Inflammatory macrophage treated with lipopolysaccharide for 1 hour (primary cell): ENCODE measurements at regions not wholly inside any gene's neighbourhood (a gene's known extent, or its start where the extent isn't known, plus 50 kb on each side); places are given as distances from the start of the nearest gene placed in this dataset.

Experiments
- DNase-seq, 2 donors: peaks; one replicate each; pipeline ENCODE4 v3.0.0-alpha.2; 2020 to 2022

- DNase-seq: no peak
These were observed 707.2 kb downstream of the RWDD3 start for GRCh38 chr1:95941121-95941798.

DNA sequence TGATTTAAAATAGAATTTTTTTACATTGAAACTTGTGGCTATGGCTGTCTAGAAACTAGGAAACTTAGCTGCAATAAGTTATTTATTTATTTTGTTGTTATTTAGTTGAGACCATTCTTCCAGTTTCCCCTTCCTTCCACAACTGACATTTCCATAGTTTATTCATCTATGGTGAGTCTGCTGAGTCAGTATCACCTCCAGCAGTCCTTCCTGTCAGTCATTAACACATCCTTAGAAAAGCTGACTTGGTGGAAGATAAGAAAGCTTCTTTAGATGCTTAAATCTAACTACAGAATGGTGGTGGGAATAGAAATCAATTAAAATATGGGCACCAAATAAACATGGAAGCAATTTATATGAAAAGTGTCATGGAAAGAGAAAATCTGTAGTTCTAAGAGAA lies 714.0 kb downstream of the RWDD3 start:
- no peak for DNase-seq

DNA sequence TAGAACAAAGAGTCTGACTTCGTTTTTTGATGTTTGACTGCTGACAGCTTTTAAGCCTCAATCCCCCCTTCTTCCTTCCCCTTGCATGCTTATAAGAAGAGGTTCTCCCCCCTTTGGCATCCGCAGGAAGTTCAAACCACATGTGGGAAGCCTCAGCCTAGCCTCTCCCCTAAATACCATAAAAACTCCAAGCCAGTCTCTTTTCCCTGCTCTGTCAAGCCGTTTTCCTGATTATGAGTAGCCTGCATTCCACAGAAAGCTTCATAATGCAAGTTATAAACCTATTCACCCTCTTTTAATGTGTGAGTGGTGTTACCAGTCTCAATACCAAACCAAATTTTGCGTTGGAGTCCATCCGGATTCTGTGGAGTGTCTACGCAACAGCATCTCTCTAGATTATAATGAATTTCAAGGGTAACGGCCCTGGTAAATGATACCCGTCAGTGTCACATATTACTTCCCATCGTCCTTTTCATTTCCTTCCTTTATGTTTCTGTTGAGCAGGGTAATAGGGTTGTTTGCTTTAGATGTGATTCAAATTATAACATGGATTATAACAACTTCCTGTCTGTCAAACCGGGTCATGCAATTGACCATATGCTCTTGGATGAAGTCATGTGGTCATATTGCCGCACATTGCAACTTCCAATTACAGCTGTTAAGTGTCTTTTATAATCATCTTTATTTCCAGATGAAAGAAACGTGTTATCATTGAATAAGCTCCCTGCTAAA lies 717.5 kb downstream of the RWDD3 start:
- DNase-seq: no peak

DNA sequence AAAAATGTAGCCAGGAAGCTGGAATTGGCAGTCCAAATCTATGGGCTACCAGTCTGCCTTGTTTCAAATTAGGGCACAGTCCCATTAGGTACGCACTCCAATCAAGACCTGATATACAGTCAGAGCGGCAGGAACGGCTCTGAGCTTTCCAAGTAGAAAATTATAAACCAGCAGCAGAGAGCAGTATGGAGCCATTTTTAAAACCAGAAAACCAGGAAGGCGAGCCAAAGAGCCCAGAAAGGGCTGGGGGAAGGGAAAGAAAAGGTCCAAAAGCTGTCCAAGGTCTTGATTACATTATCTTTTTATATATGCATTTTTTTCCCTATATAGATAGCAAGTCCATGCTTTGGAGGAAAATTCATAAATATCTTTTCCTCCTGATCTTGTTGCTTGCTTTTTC lies 719.0 kb downstream of the RWDD3 start:
- DNase-seq: no peak

GRCh38 chr1:95954585-95954984 lies 720.6 kb downstream of the RWDD3 start:
- no peak for DNase-seq

GRCh38 chr1:95956215-95956614 lies 722.2 kb downstream of the RWDD3 start:
- no peak for DNase-seq

GRCh38 chr1:95957748-95958147 lies 723.7 kb downstream of the RWDD3 start:
- no peak for DNase-seq

DNA sequence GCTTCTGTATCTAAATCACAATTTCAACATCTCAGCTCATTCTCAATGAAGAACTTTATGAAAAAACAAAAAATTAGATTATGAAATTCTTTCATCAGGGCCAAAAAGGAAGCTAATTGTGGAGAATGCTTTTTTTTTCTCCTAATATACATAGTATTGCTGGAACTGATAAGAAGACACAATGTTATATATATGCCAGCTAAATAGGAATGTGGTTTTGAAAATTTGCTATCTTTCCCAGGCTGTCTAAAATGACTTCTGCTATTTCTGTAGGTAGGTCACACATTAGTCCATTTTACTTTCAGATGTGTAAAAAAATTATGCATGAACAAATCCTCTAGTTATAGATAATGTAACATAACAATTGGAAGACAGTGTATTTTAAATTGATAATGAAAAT lies 732.9 kb downstream of the RWDD3 start:
- no peak for DNase-seq

DNA sequence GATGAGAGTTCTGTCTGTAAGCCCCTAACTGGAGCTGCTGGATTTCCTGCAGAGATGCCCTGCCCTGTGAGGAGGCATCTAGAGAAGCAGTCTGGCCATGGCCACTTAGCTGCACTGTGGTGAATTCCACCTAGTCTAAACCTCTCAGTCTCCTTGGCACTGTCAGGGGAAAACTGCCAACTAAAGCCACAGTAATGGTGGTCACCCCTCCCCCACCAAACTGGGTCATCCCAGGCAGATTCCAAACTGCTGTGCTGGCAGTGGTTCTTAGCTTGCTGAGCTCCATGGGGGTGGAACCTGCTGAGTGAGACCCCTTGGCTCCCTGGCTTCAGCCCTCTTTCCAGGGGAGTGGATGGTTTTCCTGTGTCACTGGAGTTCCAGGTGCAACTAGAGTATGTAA lies 740.6 kb downstream of the RWDD3 start:
- DNase-seq: no peak

- DNase-seq: no peak
These were observed 738.9 kb upstream of the PTBP2 start for GRCh38 chr1:95982711-95983110.

GRCh38 chr1:95983831-95984230 lies 737.8 kb upstream of the PTBP2 start:
- DNase-seq: no peak

- DNase-seq: no peak
These were observed 736.7 kb upstream of the PTBP2 start for GRCh38 chr1:95984798-95985374.

- no peak for DNase-seq
These were observed 731.6 kb upstream of the PTBP2 start for GRCh38 chr1:95990033-95990432.

DNA sequence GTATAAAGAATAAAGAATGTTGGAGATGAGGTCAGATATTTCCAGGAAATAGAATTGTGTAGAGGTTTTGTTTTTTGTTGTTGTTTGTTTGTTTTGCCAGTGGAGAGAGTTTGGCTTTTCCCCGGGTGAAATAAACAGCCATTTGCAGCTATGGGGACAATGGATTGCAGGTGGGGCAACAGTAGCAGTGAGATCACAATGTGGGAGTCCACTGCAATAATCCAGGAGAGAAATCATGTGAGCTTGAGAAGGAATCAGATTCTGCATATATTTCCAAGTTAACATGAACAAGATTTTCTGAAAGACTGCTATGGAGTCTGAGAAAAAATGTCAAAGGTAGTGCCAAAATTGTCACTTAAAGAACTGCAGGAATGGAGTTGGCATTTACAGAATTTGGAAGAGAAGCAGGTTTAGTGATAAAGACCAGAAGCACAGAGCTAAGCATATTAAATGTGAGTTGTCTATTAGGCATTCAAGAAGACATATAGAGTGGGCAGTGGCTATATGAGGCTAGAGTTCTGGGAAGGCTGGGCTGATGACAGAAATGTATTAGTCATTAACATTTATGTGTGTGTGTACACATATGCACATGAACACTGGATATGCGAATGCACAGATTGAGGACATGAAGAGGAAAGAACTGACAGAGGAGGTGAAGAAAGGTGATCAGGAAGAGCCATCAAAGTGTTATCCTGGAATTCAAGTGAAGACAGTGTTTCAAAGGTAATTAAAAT lies 729.6 kb upstream of the PTBP2 start:
- DNase-seq: no peak

DNA sequence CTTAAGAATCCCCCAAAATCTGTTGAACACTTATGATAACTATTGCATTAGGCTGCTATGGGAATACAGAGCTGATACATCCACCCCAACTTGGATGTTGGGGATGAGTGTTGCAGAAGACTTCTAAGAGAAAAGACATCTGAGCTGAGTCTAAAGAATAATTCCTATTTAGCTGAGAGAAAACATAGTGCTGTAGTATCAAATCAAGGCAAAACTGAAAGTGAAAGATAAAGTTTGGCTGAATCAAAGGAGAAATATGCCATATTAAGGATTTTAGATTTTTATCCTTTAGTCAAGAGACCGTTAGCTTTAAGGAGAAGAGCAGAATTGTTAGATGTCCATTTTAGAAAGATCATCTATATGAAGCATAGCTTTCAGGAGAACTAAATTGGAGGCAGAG lies 726.9 kb upstream of the PTBP2 start:
- DNase-seq: no peak

GRCh38 chr1:96002201-96002600 lies 719.4 kb upstream of the PTBP2 start:
- DNase-seq: no peak

DNA sequence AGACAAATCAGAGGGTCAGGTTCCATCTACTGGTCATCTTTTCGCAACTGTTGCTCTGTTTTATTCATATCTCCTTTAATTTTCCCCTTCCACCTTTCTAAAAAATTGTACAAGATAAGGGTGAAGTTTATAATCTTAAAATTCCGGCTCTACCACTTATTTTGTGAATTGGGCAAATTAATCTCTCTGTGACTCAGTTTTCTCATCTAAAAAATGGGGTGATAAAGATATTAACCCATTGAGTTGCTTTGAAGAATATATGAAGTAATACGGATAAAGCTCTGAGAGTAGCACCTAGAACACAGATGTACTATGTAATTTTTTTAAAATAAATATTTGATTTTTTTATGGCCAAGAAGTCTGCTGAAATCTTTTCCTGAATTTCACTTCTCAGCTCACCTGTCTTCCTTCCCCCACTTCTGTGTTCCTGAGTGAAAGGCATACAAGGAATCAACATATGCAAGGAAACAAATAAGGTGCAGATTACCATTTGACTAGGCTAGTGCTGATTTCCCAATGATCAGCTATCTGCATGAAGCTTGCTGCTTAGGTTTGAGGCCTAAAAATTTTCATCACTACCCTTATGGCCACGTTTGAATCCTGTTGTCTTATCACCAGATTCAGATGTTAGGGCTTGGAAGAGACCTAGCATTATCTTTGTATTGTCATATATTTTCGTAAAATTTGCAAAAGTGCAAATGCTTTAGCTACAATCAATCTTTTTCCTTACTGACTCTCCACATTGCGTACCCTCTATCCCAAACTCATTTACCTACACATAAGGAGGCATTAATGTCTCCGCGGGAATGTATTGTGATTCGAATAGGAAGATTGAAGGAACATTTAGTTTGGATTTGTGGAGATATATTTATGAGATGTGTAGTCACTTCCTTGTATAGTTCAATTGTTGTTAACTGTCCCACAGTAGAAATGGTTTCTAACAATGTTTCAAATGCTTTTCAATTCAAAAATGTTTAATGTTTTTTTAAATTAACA lies 718.3 kb upstream of the PTBP2 start:
- DNase-seq: no peak

- no peak for DNase-seq
These were observed 711.7 kb upstream of the PTBP2 start for GRCh38 chr1:96009831-96010434.

- DNase-seq: no peak
These were observed 710.0 kb upstream of the PTBP2 start for GRCh38 chr1:96011606-96012005.

DNA sequence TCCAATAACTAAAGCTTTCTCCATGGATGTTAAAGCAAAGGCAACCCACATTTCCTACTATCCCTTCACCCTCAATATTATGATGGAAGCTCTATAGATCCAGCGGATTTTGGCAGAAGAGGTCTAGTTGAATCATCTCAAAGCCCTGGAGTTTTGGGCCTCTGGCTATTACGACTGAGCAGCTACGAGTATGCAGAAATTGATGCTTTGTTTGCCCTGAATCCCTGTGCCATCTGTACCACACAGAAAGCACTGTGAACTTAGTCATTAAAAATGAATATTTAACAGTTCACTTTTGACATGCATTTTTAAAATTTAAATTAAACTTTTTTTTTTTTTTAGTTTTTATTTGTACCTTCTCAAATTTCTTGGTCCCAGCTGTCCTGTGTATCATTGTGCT lies 705.4 kb upstream of the PTBP2 start:
- no peak for DNase-seq

GRCh38 chr1:96020378-96020777 lies 701.2 kb upstream of the PTBP2 start:
- DNase-seq: no peak

DNA sequence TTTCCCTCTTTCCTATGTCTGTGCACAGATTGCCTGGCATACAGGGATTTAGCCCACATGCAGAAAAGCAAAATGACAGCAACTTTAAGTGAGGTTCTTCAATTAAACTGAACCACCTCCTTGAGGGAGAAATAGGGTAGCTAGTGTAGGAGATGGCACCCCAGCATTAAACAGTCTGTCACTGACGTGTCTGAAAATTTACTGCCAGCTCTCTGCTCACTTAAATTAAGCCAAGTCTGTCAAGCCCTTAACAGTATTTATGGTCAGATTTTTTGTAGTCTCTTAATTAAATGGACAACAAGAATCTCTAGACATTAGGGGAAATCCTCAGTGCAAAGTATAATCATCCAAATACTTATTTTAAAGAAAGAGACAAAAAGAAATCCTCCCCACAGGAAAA lies 696.5 kb upstream of the PTBP2 start:
- DNase-seq: no peak
